SK-N-MC (cell line): ENCODE measurements at regions not wholly inside any gene's neighbourhood (a gene's known extent, or its start where the extent isn't known, plus 50 kb on each side); places are given as distances from the start of the nearest gene placed in this dataset.

ENCODE experiments used
- DNase-seq: peaks from one replicate; pipeline ENCODE4 v3.0.0-alpha.2; 2011; ENCODE audit warnings: low read depth, low spot score
- H3K27ac ChIP-seq: fragments of 200-600 bp; sonication (generic); 2 replicates; pipeline ENCODE4 v1.5.1; 2016; ENCODE audit warnings: mixed run types
- H3K36me3 ChIP-seq: fragments of 200-600 bp; sonication (generic); 2 replicates; pipeline ENCODE4 v1.6.1; 2017; ENCODE audit warnings: antibody characterized with exemption, low read length, mixed read lengths; ENCODE audit not compliant: insufficient read depth
- H3K4me3 ChIP-seq: fragments of 200-600 bp; sonication (generic); 2 replicates; pipeline ENCODE4 v1.5.1; 2016
- H3K9ac ChIP-seq: fragments of 200-600 bp; sonication (generic); 2 replicates; pipeline ENCODE4 v1.8.0; 2017; ENCODE audit warnings: mixed run types, mixed read lengths; ENCODE audit not compliant: insufficient read length
- H3K9me3 ChIP-seq: fragments of 200-600 bp; sonication (generic); 2 replicates; pipeline ENCODE4 v1.6.1; 2017; ENCODE audit warnings: low read depth, mild to moderate bottlenecking, antibody characterized with exemption, low read length, moderate library complexity, mixed read lengths
- EZH2 ChIP-seq: fragments of 200-600 bp; sonication (generic); IDR thresholded peaks from one replicate; pipeline ENCODE4 v1.6.1; 2017; ENCODE audit warnings: antibody characterized with exemption
- FOXP2 ChIP-seq: optimal IDR thresholded peaks from 2 replicates; pipeline ENCODE3; 2011; ENCODE audit warnings: mild to moderate bottlenecking, moderate library complexity; ENCODE audit not compliant: insufficient read depth; ENCODE audit errors: extremely low read length, control extremely low read depth
- POLR2AphosphoS5 ChIP-seq: IDR thresholded peaks from 2 replicates; pipeline ENCODE4 v1.6.1; 2012; ENCODE audit warnings: mild to moderate bottlenecking, low read depth, low read length, borderline replicate concordance

- Histone ChIP-seq H3K36me3 (no peaks in the 10 kb centered on the region), H3K9me3 (no peaks in the 10 kb centered on the region), H3K27ac (no peak overlapping the region), H3K9ac (no peak overlapping the region), H3K4me3 (no peak overlapping the region)
- no peak for DNase-seq
- TF ChIP-seq FOXP2 (no peak), POLR2AphosphoS5 (no peak), EZH2 (no peak)
Measured at GRCh38 chr3:151935446-151935845, 62.0 kb downstream of the SUCNR1 start.

- no peak for DNase-seq
- Histone ChIP-seq H3K36me3 (no peaks in the 10 kb centered on the region), H3K27ac (no peak overlapping the region), H3K4me3 (no peak overlapping the region), H3K9ac (no peak overlapping the region), H3K9me3 (no peaks in the 10 kb centered on the region)
- TF ChIP-seq POLR2AphosphoS5: no peak
- TF ChIP-seq FOXP2: no peak
- TF ChIP-seq EZH2: no peak
Measured at GRCh38 chr3:151940481-151940880, 67.0 kb downstream of the SUCNR1 start.

GRCh38 chr3:151943539-151943938 is 70.1 kb downstream of the SUCNR1 start:
- TF ChIP-seq EZH2 (no peak), FOXP2 (no peak), POLR2AphosphoS5 (no peak)
- no peaks in the 10 kb centered on the region for H3K9me3 ChIP-seq
- H3K27ac ChIP-seq: no peak overlapping the region
- no peak overlapping the region for H3K4me3 ChIP-seq
- no peak for DNase-seq
- no peaks in the 10 kb centered on the region for H3K36me3 ChIP-seq
- H3K9ac ChIP-seq: no peak overlapping the region

GRCh38 chr3:151944356-151944755 is 70.9 kb downstream of the SUCNR1 start:
- Histone ChIP-seq H3K9ac (no peak overlapping the region), H3K36me3 (no peaks in the 10 kb centered on the region), H3K9me3 (no peaks in the 10 kb centered on the region), H3K4me3 (no peak overlapping the region), H3K27ac (no peak overlapping the region)
- TF ChIP-seq EZH2: no peak
- TF ChIP-seq POLR2AphosphoS5: no peak
- no peak for TF ChIP-seq FOXP2
- no peak for DNase-seq

GRCh38 chr3:151946606-151947005 is 73.2 kb downstream of the SUCNR1 start:
- Histone ChIP-seq H3K4me3 (no peak overlapping the region), H3K27ac (no peak overlapping the region), H3K9me3 (no peaks in the 10 kb centered on the region), H3K36me3 (no peaks in the 10 kb centered on the region), H3K9ac (no peak overlapping the region)
- TF ChIP-seq EZH2 (no peak), FOXP2 (no peak), POLR2AphosphoS5 (no peak)
- DNase-seq: no peak

- no peak for DNase-seq
- Histone ChIP-seq H3K9ac (no peak overlapping the region), H3K36me3 (no peaks in the 10 kb centered on the region), H3K9me3 (no peaks in the 10 kb centered on the region), H3K4me3 (no peak overlapping the region), H3K27ac (no peak overlapping the region)
- TF ChIP-seq FOXP2 (no peak), EZH2 (no peak), POLR2AphosphoS5 (no peak)
Measured at GRCh38 chr3:151949706-151950105, 76.3 kb downstream of the SUCNR1 start.

- Histone ChIP-seq H3K36me3 (no peaks in the 10 kb centered on the region), H3K4me3 (no peak overlapping the region), H3K27ac (no peak overlapping the region), H3K9me3 (no peaks in the 10 kb centered on the region), H3K9ac (no peak overlapping the region)
- no peak for DNase-seq
- TF ChIP-seq POLR2AphosphoS5 (no peak), FOXP2 (no peak), EZH2 (no peak)
Measured at GRCh38 chr3:151955356-151955755, 81.9 kb downstream of the SUCNR1 start.

- DNase-seq: peak; percentile 52
- TF ChIP-seq EZH2: no peak
- TF ChIP-seq POLR2AphosphoS5: no peak
- no peak for TF ChIP-seq FOXP2
- no peaks in the 10 kb centered on the region for H3K36me3 ChIP-seq
- peak overlapping the region; percentile 53; the same call in 1 of the 2 replicates for H3K4me3 ChIP-seq
- no peak overlapping the region for H3K9ac ChIP-seq
- 0 out of 2 replicates have a peak overlapping the region, but pooled peaks have one; percentile 9 for H3K27ac ChIP-seq
- H3K9me3 ChIP-seq: no peaks in the 10 kb centered on the region
Measured at GRCh38 chr3:151960961-151961580, 87.6 kb downstream of the SUCNR1 start.

GRCh38 chr3:151962352-151962751 is 88.9 kb downstream of the SUCNR1 start:
- TF ChIP-seq POLR2AphosphoS5 (peak; percentile 65; the same call in 1 of the 2 replicates), EZH2 (no peak), FOXP2 (peak; percentile 16)
- Histone ChIP-seq H3K9ac (no peak overlapping the region), H3K9me3 (no peaks in the 10 kb centered on the region), H3K36me3 (no peaks in the 10 kb centered on the region), H3K4me3 (peak overlapping the region; percentile 53), H3K27ac (peak overlapping the region; percentile 84)
- peak; percentile 99 for DNase-seq
